ENCODE measurements at regions not wholly inside any gene's neighbourhood (a gene's known extent, or its start where the extent isn't known, plus 50 kb on each side); places are given as distances from the start of the nearest gene placed in this dataset.
"Not testable (repeated sequence)": the region's sequence is repeated elsewhere in the genome, so short reads cannot be mapped to it uniquely, and the experiment has no call there.

- intact Hi-C loops (cut with DNase I): no loop called here
- DNase-seq (ENCODE audit: low spot score): no peak
Observed at GRCh38 chr4:179165000-179165738, 1722.9 kb upstream of the AGA start.

GRCh38 chr4:179165862-179166261 is 1723.6 kb upstream of the AGA start:
- intact Hi-C loops (cut with DNase I): no loop called here
- no peak for DNase-seq (ENCODE audit: low spot score)

- intact Hi-C loops (cut with DNase I); DNase-seq (ENCODE audit: low spot score): not testable (repeated sequence)
Observed at GRCh38 chr4:179170308-179170707, 1728.1 kb upstream of the AGA start.

DNA sequence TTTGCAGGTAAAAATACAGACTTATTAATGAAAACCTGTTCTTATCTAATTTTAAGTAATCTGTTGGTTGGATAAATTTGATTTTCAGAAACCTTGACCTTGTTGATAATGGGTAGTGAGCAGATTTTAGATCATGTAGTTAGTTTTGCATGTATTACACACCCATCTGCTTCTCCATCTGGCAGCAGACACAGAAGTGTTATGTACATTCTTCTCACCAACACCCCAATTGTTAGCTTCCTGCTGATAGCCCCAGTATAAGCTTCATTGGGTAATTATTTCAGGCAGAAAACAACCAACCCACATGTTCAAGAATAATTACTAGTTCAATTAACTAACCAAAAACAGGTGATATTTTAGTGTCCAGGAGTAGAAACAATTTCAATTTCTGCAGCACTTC is 1740.5 kb upstream of the AGA start:
- DNase-seq (ENCODE audit: low spot score): no peak
- intact Hi-C loops (cut with DNase I): no loop called here

- intact Hi-C loops (cut with DNase I): no loop called here
Observed at GRCh38 chr4:179195887-179196286, 1753.7 kb upstream of the AGA start.

GRCh38 chr4:179196511-179196910 is 1754.3 kb upstream of the AGA start:
- intact Hi-C loops (cut with DNase I): no loop called here
- no peak for DNase-seq (ENCODE audit: low spot score)

More at GRCh38 chr4:179195887-179196286, 1753.7 kb upstream of the AGA start:
- no peak for DNase-seq (ENCODE audit: low spot score)

- intact Hi-C loops (cut with DNase I): no loop called here
- no peak for DNase-seq (ENCODE audit: low spot score)
Observed at GRCh38 chr4:179200681-179201080, 1758.4 kb upstream of the AGA start.

GRCh38 chr4:179225594-179225993 is 1783.4 kb upstream of the AGA start:
- intact Hi-C loops (cut with DNase I): no loop called here
- no peak for DNase-seq (ENCODE audit: low spot score)

DNA sequence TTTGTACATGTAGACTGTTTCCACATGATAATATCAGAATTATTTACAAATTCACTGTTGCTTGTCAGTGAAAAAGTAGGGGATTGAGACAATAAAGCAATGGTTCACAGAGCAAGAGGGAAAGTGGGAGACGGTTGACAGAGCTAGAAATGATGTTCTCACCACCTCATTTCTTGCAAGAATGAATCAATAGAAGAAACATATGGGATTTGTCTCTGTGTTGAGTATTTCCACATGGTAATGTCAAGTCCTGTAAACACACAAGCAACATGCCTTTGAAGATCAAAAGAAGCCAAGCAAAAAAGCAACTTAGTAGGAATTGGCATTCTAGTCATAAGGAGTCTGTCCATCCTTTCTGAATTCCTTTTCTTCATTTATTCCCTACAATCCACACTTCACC is 1806.6 kb upstream of the AGA start:
- intact Hi-C loops (cut with DNase I): no loop called here
- no peak for DNase-seq (ENCODE audit: low spot score)

DNA sequence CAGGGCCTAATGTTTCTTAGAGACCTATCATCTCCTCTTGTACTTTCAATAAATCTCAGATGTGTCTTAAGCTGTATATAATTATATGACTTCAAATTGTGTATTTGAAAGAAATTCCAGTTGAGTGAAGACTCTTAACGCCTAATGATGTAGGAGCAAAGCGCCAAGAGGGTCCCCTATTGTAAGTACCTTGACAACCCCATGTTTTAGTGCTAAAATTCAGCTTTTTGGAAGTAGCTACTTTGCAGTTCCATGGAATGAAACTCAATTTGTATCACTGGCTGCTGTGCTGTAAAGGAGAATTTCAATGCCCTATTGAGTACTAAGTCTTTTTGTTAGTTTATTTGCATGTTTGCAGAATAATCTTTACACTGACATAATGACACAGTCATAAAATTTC is 1826.6 kb upstream of the AGA start:
- no peak for DNase-seq (ENCODE audit: low spot score)
- intact Hi-C loops (cut with DNase I): no loop called here

DNA sequence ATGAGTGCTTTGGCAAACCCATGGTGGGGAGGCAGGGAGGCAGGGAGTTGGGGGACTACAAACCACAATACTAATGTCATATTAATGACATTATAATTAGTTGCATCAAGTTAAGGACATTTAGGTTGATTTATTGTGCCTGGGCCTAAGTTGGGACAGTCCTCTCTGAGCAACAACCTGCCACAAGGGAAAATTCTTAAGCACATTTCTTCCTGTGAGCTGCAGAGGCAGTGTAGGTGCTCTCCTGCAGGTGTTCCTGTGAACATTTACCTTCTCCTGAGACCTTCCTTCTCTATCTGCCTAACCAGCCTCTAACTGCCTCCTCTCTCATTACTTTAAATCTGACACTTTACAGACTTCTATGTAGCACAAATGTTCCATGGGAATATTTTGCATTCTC is 1830.0 kb upstream of the AGA start:
- intact Hi-C loops (cut with DNase I): no loop called here
- no peak for DNase-seq (ENCODE audit: low spot score)

DNA sequence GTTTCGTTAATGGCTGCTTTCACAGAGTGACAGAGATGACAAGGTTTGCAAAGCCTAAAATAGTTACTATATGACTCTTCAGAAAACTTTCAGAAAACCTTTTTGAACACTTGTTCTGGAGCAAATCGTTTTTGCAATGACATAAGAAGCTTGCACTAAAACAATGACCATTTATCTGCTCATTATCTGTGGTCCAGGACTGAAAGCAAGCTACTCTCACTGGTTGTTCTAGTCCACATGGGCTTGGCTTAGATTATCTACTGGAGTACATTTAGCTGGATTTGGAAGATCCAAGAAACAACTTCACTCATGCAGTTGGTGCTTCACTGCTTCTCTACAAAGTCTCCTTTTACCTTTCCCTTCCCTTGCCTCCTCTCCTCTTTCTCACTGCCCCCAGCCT is 1836.4 kb upstream of the AGA start:
- DNase-seq (ENCODE audit: low spot score): no peak
- intact Hi-C loops (cut with DNase I): no loop called here

GRCh38 chr4:179285696-179286095 is 1843.5 kb upstream of the AGA start:
- no peak for DNase-seq (ENCODE audit: low spot score)
- intact Hi-C loops (cut with DNase I): no loop called here

DNA sequence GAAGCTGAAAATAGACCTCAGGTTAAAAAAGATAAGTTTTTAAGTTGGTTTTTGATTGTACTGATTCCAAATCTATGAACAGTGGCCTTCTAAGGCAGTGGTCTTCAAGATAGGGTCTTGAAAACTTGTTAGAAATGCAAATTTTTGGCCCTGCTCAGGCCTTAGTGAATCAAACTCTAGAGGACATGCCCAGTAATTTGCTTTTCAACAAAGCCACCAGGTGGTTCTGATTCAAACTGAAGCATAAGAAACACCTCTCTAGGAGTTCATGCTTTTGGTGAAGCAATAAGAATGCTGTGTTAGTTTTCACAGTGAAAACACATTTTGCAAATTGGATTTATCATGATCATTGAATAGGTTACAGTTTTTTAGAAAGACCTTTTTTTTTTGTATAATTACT is 1849.4 kb upstream of the AGA start:
- DNase-seq (ENCODE audit: low spot score): no peak
- intact Hi-C loops (cut with DNase I): no loop called here

DNA sequence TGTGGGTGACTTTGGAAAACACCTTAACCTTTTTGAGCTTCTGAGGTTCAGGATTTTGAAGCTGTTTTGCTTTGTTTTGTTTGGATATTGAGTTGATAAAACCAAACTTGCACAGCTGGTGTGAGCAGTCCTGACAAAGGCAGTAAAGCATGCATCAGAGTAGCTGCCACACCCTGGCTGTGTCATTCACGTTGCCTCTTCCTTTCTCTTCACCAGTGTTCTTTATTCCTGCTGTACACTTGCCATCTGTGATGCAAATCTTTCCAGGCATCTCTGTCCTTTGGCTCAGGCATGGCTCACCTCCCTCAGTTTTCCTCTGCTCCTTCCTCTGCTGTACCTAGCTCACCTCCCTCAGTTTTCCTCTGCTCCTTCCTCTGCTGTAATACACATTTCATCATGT is 1850.2 kb upstream of the AGA start:
- intact Hi-C loops (cut with DNase I): no loop called here
- DNase-seq (ENCODE audit: low spot score): no peak

DNA sequence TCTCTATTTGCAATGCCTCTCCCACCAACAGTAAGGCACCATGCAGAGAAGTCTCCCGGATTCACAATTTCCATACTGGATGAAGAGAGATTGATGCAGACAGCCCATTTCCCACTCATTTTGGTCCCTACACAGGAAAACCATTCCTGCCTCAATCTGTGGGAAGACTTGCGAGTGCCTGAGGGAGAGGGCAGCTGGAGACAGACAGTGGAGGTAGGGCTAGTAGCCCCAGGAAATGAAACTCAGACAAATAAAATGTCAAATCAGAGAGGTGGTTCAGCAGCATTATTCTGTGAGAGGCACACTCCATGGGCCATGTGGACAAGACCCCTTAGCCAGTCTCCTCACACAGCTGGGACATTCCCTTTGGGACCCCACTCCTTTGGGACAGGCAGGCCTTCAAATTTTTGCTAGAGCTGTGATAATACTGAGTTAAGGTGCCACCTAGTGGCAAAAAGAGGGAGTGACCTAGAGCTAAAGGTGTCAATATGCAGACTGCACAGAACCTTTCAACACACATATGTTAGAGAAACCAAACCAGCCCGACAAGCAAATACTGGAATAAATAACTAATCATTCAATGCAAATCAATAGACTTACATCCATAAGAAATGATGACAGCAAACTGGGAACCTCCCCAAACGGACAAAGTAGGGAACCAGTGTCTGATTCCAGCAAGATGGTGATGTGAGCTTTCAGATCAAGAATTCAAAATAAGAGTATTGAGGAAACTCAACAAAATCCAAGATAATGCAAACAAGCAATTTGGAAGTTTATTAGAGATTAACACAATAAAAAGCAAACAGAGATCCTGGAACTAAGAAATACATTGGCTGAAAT is 1865.3 kb upstream of the AGA start:
- no peak for DNase-seq (ENCODE audit: low spot score)
- intact Hi-C loops (cut with DNase I): no loop called here

DNA sequence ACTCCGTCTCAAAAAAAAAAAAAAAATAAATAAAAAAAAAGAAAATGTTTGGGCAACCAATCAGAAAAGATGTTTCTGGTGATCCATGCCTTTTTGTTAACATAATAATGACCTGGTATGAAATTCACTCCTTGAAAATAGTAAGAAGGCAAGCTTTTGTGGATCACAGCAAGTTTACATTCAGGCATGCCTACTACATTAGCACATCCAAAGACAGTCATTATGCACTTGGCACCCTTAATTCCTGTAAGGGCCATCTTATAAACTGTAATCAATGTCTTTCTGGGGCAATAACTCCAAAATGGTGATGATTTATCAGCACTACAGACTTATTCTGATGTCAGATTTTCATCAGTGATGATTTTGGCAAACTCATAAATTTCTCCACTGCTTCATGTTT is 1871.6 kb upstream of the AGA start:
- intact Hi-C loops (cut with DNase I): no loop called here
- DNase-seq (ENCODE audit: low spot score): no peak

DNA sequence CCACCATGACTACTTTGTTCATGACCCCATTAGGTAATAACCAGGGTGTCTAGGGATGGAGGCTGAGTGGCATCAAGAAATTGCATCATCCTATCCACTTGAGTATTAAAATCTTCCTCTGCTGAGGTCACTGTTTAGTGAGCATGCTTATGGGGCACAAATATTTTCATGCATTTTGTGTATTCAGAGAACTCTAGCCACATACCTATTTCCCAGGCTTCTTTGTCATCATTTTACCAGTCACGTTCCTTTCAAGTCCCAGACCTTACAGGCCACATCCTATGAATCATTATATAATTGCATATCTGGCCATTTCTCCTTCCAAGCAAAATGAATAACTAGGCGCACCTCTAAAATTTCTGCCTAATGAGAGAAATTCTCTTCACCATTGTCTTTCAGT is 1882.9 kb upstream of the AGA start:
- intact Hi-C loops (cut with DNase I): no loop called here
- DNase-seq (ENCODE audit: low spot score): no peak

GRCh38 chr4:179328627-179329026 is 1886.4 kb upstream of the AGA start:
- intact Hi-C loops (cut with DNase I): no loop called here

DNA sequence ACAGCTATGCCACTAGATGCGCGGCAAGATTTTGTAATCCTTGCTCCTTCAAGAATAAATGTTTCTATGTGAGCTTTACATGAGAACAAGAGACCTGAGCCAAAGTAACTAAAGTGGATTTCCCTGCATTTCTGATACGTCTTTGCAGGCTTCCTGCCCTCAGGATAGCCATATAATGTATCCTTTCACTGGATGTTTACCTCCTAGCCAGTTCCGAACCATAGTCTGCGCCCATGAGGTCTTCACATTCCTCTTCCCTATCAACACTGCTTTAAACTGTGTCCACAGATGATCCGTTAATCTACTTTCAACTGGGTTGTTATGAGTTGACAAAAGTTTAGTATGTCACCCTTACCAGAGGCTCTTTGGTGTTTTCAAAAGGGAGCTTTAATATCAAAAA is 1889.1 kb upstream of the AGA start:
- intact Hi-C loops (cut with DNase I): no loop called here
- DNase-seq (ENCODE audit: low spot score): no peak

More at GRCh38 chr4:179328627-179329026, 1886.4 kb upstream of the AGA start:
- DNase-seq (ENCODE audit: low spot score): no peak

- no peak for DNase-seq (ENCODE audit: low spot score)
- intact Hi-C loops (cut with DNase I): no loop called here
Observed at GRCh38 chr4:179344861-179345260, 1902.6 kb upstream of the AGA start.

All from posterior vena cava (tissue), 2 donors.